HepG2 (cell line): ENCODE measurements at regions not wholly inside any gene's neighbourhood (a gene's known extent, or its start where the extent isn't known, plus 50 kb on each side); places are given as distances from the start of the nearest gene placed in this dataset.

ENCODE experiments used
- ATAC-seq: fragments of 200-7000 bp; cut with Tn5 transposase; 3 replicates; pipeline ENCODE4 v1.9.1; 2020; ENCODE audit warnings: mild to moderate bottlenecking, moderate library complexity
- BruUV-seq: library from RNA; stranded (reverse); fragments of 400-500 nt; replicated peaks from 2 replicates; lab custom pipeline; 2021; lab: Mats Ljungman, UMichigan
- CTCF ChIA-PET: fragments of 300-600 bp; formaldehyde crosslinking; extraction: SDS; loops from one replicate; lab custom pipeline; 2021; ENCODE audit warnings: low total read pairs, inconsistent platforms, low intra/inter-chr PET ratio; lab: Yijun Ruan, JAX
- POLR2A ChIA-PET: fragments of 350-600 bp; sonication (Branson Sonifier 250); formaldehyde crosslinking; loops from one replicate; lab custom pipeline; 2020; ENCODE audit warnings: antibody characterized with exemption, inconsistent platforms; lab: Yijun Ruan, JAX
- DNase-seq: peaks from one replicate; pipeline ENCODE4 v3.0.0-alpha.2; 2015; ENCODE audit warnings: low spot score
- FAIRE-seq: peaks from 3 replicates; lab custom pipeline; 2011; peaks lifted over from hg19 to GRCh38; lab: Jason Lieb, UNC
- H2AFZ ChIP-seq: one replicate; pipeline ENCODE4 v1.6.1; 2011; ENCODE audit warnings: low read length, inconsistent platforms
- H3K27ac ChIP-seq: fragments of 300-600 bp; 3 replicates; pipeline ENCODE4 v1.8.0; 2011; ENCODE audit warnings: mixed run types, mild to moderate bottlenecking, mixed read lengths, low read length, inconsistent platforms; ENCODE audit not compliant: insufficient read depth; ENCODE audit errors: extremely low read length
- H3K27me3 ChIP-seq, 2 experiments: fragments of 200-600 bp in 1 of 2; 2 replicates in 1 of 2; 3 replicates in 1 of 2; pipeline versions ENCODE4 v1.6.0 to v1.8.0; 2011; ENCODE audit warnings: low read length in 2 of 2, mild to moderate bottlenecking in 2 of 2, moderate library complexity in 2 of 2, inconsistent platforms in 1 of 2; ENCODE audit not compliant: insufficient read depth in 2 of 2, control insufficient read depth in 1 of 2
- H3K36me3 ChIP-seq, 2 experiments: fragments of 200-600 bp in 1 of 2; replicated peaks in 1 of 2; 2 replicates in 1 of 2; 3 replicates in 1 of 2; pipeline versions ENCODE4 v1.5.1 to v1.8.0; 2011; ENCODE audit warnings: low read length in 2 of 2, inconsistent platforms in 1 of 2; ENCODE audit not compliant: insufficient read depth in 2 of 2, control insufficient read depth in 1 of 2
- H3K4me1 ChIP-seq: 2 replicates; pipeline ENCODE4 v1.5.1; 2012; ENCODE audit warnings: low read length, inconsistent platforms; ENCODE audit not compliant: insufficient read depth
- H3K4me2 ChIP-seq: 2 replicates; pipeline ENCODE4 v1.6.0; 2011; ENCODE audit warnings: low read depth, low read length, inconsistent platforms
- H3K4me3 ChIP-seq, 3 experiments: fragments of 200-600 bp in 1 of 3; sonication (generic), shearing (Covaris generic) in 1 of 3; replicated peaks in 1 of 3; 2 replicates each; pipeline ENCODE4 v1.5.1; 2011 to 2016; ENCODE audit warnings: low read length in 3 of 3, inconsistent platforms in 2 of 3, low read depth in 2 of 3, mild to moderate bottlenecking in 2 of 3, control low read depth in 1 of 3, mixed read lengths in 1 of 3; ENCODE audit not compliant: insufficient read depth in 1 of 3
- H3K79me2 ChIP-seq: one replicate; pipeline ENCODE4 v1.6.1; 2011; ENCODE audit warnings: low read length, inconsistent platforms; ENCODE audit not compliant: insufficient read depth
- H3K9ac ChIP-seq: 2 replicates; pipeline ENCODE4 v1.6.0; 2011; ENCODE audit warnings: mild to moderate bottlenecking, low read depth, low read length, inconsistent platforms; ENCODE audit not compliant: insufficient read depth
- H3K9me3 ChIP-seq: 2 replicates; pipeline ENCODE4 v1.5.1; 2012; ENCODE audit warnings: mild to moderate bottlenecking, low read length
- H4K20me1 ChIP-seq: 2 replicates; pipeline ENCODE4 v1.6.0; 2011; ENCODE audit warnings: inconsistent platforms, mild to moderate bottlenecking, low read length, moderate library complexity; ENCODE audit not compliant: insufficient read depth
- CEBPB ChIP-seq: IDR thresholded peaks from 2 replicates; pipeline ENCODE4 v1.6.1; 2011; ENCODE audit warnings: low read depth, low read length, improper control_type of control experiment, borderline replicate concordance
- CHD2 ChIP-seq: IDR thresholded peaks from 2 replicates; pipeline ENCODE4 v1.6.1; 2011; ENCODE audit warnings: low read depth, low read length, improper control_type of control experiment
- JUND ChIP-seq: sonication (generic); formaldehyde crosslinking; IDR thresholded peaks from 2 replicates; pipeline ENCODE4 v1.8.0; 2022; ENCODE audit warnings: mild to moderate bottlenecking, missing genetic modification reagents
- KDM4B ChIP-seq: sonication (generic); formaldehyde crosslinking; IDR thresholded peaks from 2 replicates; pipeline ENCODE4 v1.4.0; 2020; ENCODE audit warnings: missing genetic modification reagents
- MAFF ChIP-seq: IDR thresholded peaks from 2 replicates; pipeline ENCODE4 v1.6.1; 2011; ENCODE audit warnings: low read depth, low read length, improper control_type of control experiment
- NAIF1 ChIP-seq: sonication (generic); formaldehyde crosslinking; IDR thresholded peaks from 2 replicates; pipeline ENCODE4 v1.5.0; 2020; ENCODE audit warnings: mild to moderate bottlenecking, missing genetic modification reagents, borderline replicate concordance
- PCBP2 ChIP-seq: fragments of 200-400 bp; formaldehyde crosslinking; optimal IDR thresholded peaks from 2 replicates; pipeline ENCODE3; 2018; ENCODE audit warnings: low read length, low read depth; ENCODE audit not compliant: poor library complexity, severe bottlenecking
- RELA ChIP-seq: sonication (generic); formaldehyde crosslinking; IDR thresholded peaks from 2 replicates; pipeline ENCODE4 v1.4.0; 2020; ENCODE audit warnings: missing genetic modification reagents
- SNAPC5 ChIP-seq: sonication (generic); formaldehyde crosslinking; IDR thresholded peaks from 2 replicates; pipeline ENCODE4 v1.8.1; 2023; ENCODE audit warnings: mild to moderate bottlenecking, missing genetic modification reagents, borderline replicate concordance
- SOX13 ChIP-seq, 3 experiments: fragments of 450-650 bp in 1 of 3; sonication (generic) in 1 of 3; formaldehyde crosslinking in 1 of 3; IDR thresholded peaks in 2 of 3; conservative IDR thresholded peaks in 1 of 3; 2 replicates each; pipeline versions ENCODE4 v1.5.0 to v1.6.1; 2016 to 2020; ENCODE audit warnings: antibody characterized with exemption in 1 of 3, mild to moderate bottlenecking in 1 of 3, missing compliant biosample characterization in 1 of 3, missing genetic modification reagents in 1 of 3, moderate library complexity in 1 of 3
- SRY ChIP-seq: sonication (generic); formaldehyde crosslinking; IDR thresholded peaks from 2 replicates; pipeline ENCODE4 v1.8.0; 2022; ENCODE audit warnings: mild to moderate bottlenecking, missing genetic modification reagents
- TEF ChIP-seq: sonication (generic); formaldehyde crosslinking; IDR thresholded peaks from 2 replicates; pipeline ENCODE4 v1.5.0; 2020; ENCODE audit warnings: missing genetic modification reagents
- ZNF232 ChIP-seq: sonication (generic); formaldehyde crosslinking; IDR thresholded peaks from 2 replicates; pipeline ENCODE4 v1.4.0; 2020; ENCODE audit warnings: missing genetic modification reagents, borderline replicate concordance
- ZNF530 ChIP-seq: sonication (generic); formaldehyde crosslinking; IDR thresholded peaks from 2 replicates; pipeline ENCODE4 v1.5.0; 2020; ENCODE audit warnings: low read depth, mild to moderate bottlenecking, missing genetic modification reagents
- WGBS: methylation state at CpG from one replicate; pipeline ENCODE4 v1.1.6; 2017; ENCODE audit warnings: low lambda C conversion rate; 5-methylcytosine and 5-hydroxymethylcytosine counted together
- in situ Hi-C: cut with HindIII; loops from 2 replicates; pipeline ENCODE4 v1.10.0; 2017; ENCODE audit warnings: low pct_unique_long_range_greater_than_20kb; ENCODE audit not compliant: extremely low pct_ligation_motif_present
- intact Hi-C: fragments of 100-400 bp; cut with micrococcal nuclease; formaldehyde crosslinking; loops from one replicate; pipeline ENCODE4 v1.10.0; 2022; ENCODE audit not compliant: unreplicated experiment

- no peak overlapping the region for H3K27ac ChIP-seq
- no peaks in the 10 kb centered on the region for H3K79me2 ChIP-seq
- intact Hi-C loops = no loop called here
- WGBS = 32% methylated on average over 3 of the region's 3 CpGs
- H3K9me3 ChIP-seq = no peaks in the 10 kb centered on the region
- H2AFZ ChIP-seq = no peak overlapping the region
- POLR2A ChIA-PET = no interaction called here
- H3K27me3 ChIP-seq = 0 out of 5 replicates have a peak, but pooled peaks cover 0 to under 1% of the 10 kb centered on the region in 2 experiments
- no peak overlapping the region for H3K4me3 ChIP-seq
- H4K20me1 ChIP-seq = no peaks in the 10 kb centered on the region
- TF ChIP-seq CEBPB = no peak
- no peak for TF ChIP-seq SRY (CRISPR knock-in tag)
- TF ChIP-seq PCBP2 = no peak
- TF ChIP-seq TEF (CRISPR knock-in tag) = no peak
- no peak for TF ChIP-seq SOX13 (IDR thresholded peaks at IDR 0.05)
- no peak for TF ChIP-seq SOX13 (CRISPR knock-in tag; conservative IDR thresholded peaks at IDR 0.05 in 1 of 2, IDR thresholded peaks at IDR 0.05 in 1 of 2)
- no peak for TF ChIP-seq MAFF
- no peak for TF ChIP-seq NAIF1 (CRISPR knock-in tag)
- TF ChIP-seq JUND (CRISPR knock-in tag) = no peak
- H3K9ac ChIP-seq = no peak overlapping the region
- BruUV-seq = no TSS peak
- H3K4me2 ChIP-seq = no peak overlapping the region
- no peaks in the 10 kb centered on the region for H3K36me3 ChIP-seq
- CTCF ChIA-PET = no interaction called here
- no peak for DNase-seq
- no peak for FAIRE-seq
- no peak for ATAC-seq
- no peaks in the 10 kb centered on the region; the same call in 1 of the 2 replicates for H3K4me1 ChIP-seq
- in situ Hi-C loops = no loop called here
These were observed 185.3 kb downstream of the HAUS1 start for GRCh38 chr18:46289463-46289862.

- H3K4me2 ChIP-seq = no peak overlapping the region
- no TSS peak for BruUV-seq
- in situ Hi-C loops = no loop called here
- no peaks in the 10 kb centered on the region for H3K79me2 ChIP-seq
- no peaks in the 10 kb centered on the region for H3K36me3 ChIP-seq
- intact Hi-C loops = no loop called here
- no peak for DNase-seq
- H3K4me3 ChIP-seq = no peak overlapping the region
- TF ChIP-seq RELA (CRISPR knock-in tag) = no peak
- TF ChIP-seq ZNF232 (CRISPR knock-in tag) = no peak
- TF ChIP-seq SNAPC5 (CRISPR knock-in tag) = no peak
- TF ChIP-seq CHD2 = no peak
- TF ChIP-seq ZNF530 = no peak
- no peak for TF ChIP-seq KDM4B (CRISPR knock-in tag)
- no peak for ATAC-seq
- no peaks in the 10 kb centered on the region for H4K20me1 ChIP-seq
- peaks cover 0 to 5% of the 10 kb centered on the region in 2 experiments; a peak in 2 of 5 replicates for H3K27me3 ChIP-seq
- no peak overlapping the region for H3K9ac ChIP-seq
- ChIA-PET CTCF (no interaction called here), POLR2A (no interaction called here)
- no peak overlapping the region for H3K27ac ChIP-seq
- no peak overlapping the region for H2AFZ ChIP-seq
- H3K9me3 ChIP-seq = no peaks in the 10 kb centered on the region
- FAIRE-seq = no peak
- no peaks in the 10 kb centered on the region; the same call in 1 of the 2 replicates for H3K4me1 ChIP-seq
- whole genome bisulfite sequencing = 4% methylated on average over 4 of the region's 4 CpGs
These were observed 185.7 kb downstream of the HAUS1 start for GRCh38 chr18:46289931-46290330.
